ENCODE measurements at regions not wholly inside any gene's neighbourhood (a gene's known extent, or its start where the extent isn't known, plus 50 kb on each side); places are given as distances from the start of the nearest gene placed in this dataset.

- TF ChIP-seq CTCF (IDR thresholded peaks at IDR 0.05; ENCODE audit: borderline replicate concordance, extremely low read depth, low read length, poor library complexity, severe bottlenecking) (no peak), EZH2 (IDR thresholded peaks at IDR 0.05; ENCODE audit: borderline replicate concordance, low read depth, low read length, severe bottlenecking) (no peak)
Observed at GRCh38 chr12:94889445-94890210, 113.9 kb downstream of the NDUFA12 start.
